SK-N-SH (cell line): ENCODE measurements at regions not wholly inside any gene's neighbourhood (a gene's known extent, or its start where the extent isn't known, plus 50 kb on each side); places are given as distances from the start of the nearest gene placed in this dataset.

Experiments used
- CTCF ChIA-PET: fragments of 300-600, 350-600 bp; formaldehyde crosslinking; extraction: SDS; loops from one replicate; lab custom pipeline; 2021; lab: Yijun Ruan, JAX
- POLR2A ChIA-PET: fragments of 350-600 bp; sonication (Branson Sonifier 250); formaldehyde crosslinking; extraction: SDS; loops from one replicate; lab custom pipeline; 2020; ENCODE audit warnings: antibody characterized with exemption, inconsistent platforms; lab: Yijun Ruan, JAX
- DNase-seq: peaks from one replicate; pipeline ENCODE4 v3.0.0; 2012
- H2AFZ ChIP-seq: fragments of 200-600 bp; sonication (generic); 2 replicates; pipeline ENCODE4 v1.8.1; 2016; ENCODE audit warnings: antibody characterized with exemption, mild to moderate bottlenecking, low read depth
- H3F3A ChIP-seq: fragments of 200-600 bp; sonication (generic); replicated peaks from 2 replicates; pipeline ENCODE3; 2016; ENCODE audit warnings: antibody characterized with exemption, mild to moderate bottlenecking; ENCODE audit not compliant: insufficient read depth
- H3K27ac ChIP-seq, 2 experiments: fragments of 200-500 bp in 1 of 2; fragments of 200-600 bp in 1 of 2; sonication (Bioruptor generic) in 1 of 2; sonication (generic), shearing (Covaris generic) in 1 of 2; 2 replicates each; pipeline versions ENCODE4 v1.5.1 to v1.6.1; 2014 to 2016; ENCODE audit warnings: low read depth in 2 of 2, inconsistent platforms in 1 of 2, low read length in 1 of 2, mild to moderate bottlenecking in 1 of 2, mixed read lengths in 1 of 2
- H3K27me3 ChIP-seq: fragments of 200-600 bp; sonication (generic), shearing (Covaris generic); 2 replicates; pipeline ENCODE4 v1.6.1; 2016; ENCODE audit warnings: mixed run types; ENCODE audit not compliant: insufficient read depth
- H3K36me3 ChIP-seq, 2 experiments: fragments of 200-500 bp in 1 of 2; fragments of 200-600 bp in 1 of 2; sonication (Bioruptor generic) in 1 of 2; sonication (generic) in 1 of 2; replicated peaks in 1 of 2; 2 replicates each; pipeline versions ENCODE3 to v1.5.1; 2014 to 2016; ENCODE audit warnings: low read length in 1 of 2, mild to moderate bottlenecking in 1 of 2; ENCODE audit not compliant: insufficient read depth in 2 of 2, control insufficient read depth in 1 of 2
- H3K4me1 ChIP-seq, 2 experiments: fragments of 200-500 bp in 1 of 2; fragments of 200-600 bp in 1 of 2; sonication (Bioruptor generic) in 1 of 2; sonication (generic), shearing (Covaris generic) in 1 of 2; 2 replicates each; pipeline versions ENCODE4 v1.5.1 to v1.6.1; 2014 to 2016; ENCODE audit warnings: low read depth in 1 of 2, low read length in 1 of 2, mixed run types in 1 of 2; ENCODE audit not compliant: insufficient read depth in 2 of 2, control insufficient read depth in 1 of 2
- H3K4me2 ChIP-seq: fragments of 200-600 bp; sonication (generic), shearing (Covaris generic); 2 replicates; pipeline ENCODE4 v1.6.1; 2017; ENCODE audit warnings: mixed run types
- H3K4me3 ChIP-seq, 2 experiments: fragments of 200-500 bp in 1 of 2; fragments of 200-600 bp in 1 of 2; sonication (Bioruptor generic) in 1 of 2; sonication (generic), shearing (Covaris generic) in 1 of 2; 2 replicates each; pipeline versions ENCODE4 v1.5.1 to v1.8.1; 2014 to 2016; ENCODE audit warnings: low read depth in 2 of 2, inconsistent platforms in 1 of 2, low read length in 1 of 2, mild to moderate bottlenecking in 1 of 2, mixed read lengths in 1 of 2, moderate library complexity in 1 of 2
- H3K79me2 ChIP-seq: fragments of 200-600 bp; sonication (generic); 2 replicates; pipeline ENCODE4 v1.8.1; 2017; ENCODE audit warnings: mild to moderate bottlenecking; ENCODE audit not compliant: insufficient read depth
- H3K9ac ChIP-seq: fragments of 200-600 bp; sonication (generic); 2 replicates; pipeline ENCODE4 v1.6.1; 2017; ENCODE audit warnings: mixed run types
- H3K9me2 ChIP-seq: fragments of 200-600 bp; sonication (generic); 2 replicates; pipeline ENCODE4 v1.6.1; 2017; ENCODE audit warnings: mixed run types
- H3K9me3 ChIP-seq: fragments of 200-600 bp; sonication (generic); 2 replicates; pipeline ENCODE4 v1.6.1; 2017; ENCODE audit warnings: mixed run types, mild to moderate bottlenecking, moderate library complexity
- H4K20me1 ChIP-seq: fragments of 200-600 bp; sonication (generic); 2 replicates; pipeline ENCODE4 v1.6.1; 2017; ENCODE audit warnings: mild to moderate bottlenecking, mixed run types; ENCODE audit not compliant: insufficient read depth
- EP300 ChIP-seq, 2 experiments: IDR thresholded peaks; 2 replicates each; pipeline versions ENCODE4 v1.4.0 to v1.6.1; 2012; ENCODE audit warnings: borderline replicate concordance in 1 of 2, low read depth in 1 of 2, low read length in 1 of 2
- FOSL2 ChIP-seq: IDR thresholded peaks from 2 replicates; pipeline ENCODE4 v1.4.0; 2012; ENCODE audit warnings: low read depth, mild to moderate bottlenecking, moderate library complexity, borderline replicate concordance
- FOXJ3 ChIP-seq: sonication (generic); formaldehyde crosslinking; IDR thresholded peaks from 2 replicates; pipeline ENCODE4 v1.5.1; 2020; ENCODE audit warnings: mild to moderate bottlenecking, missing genetic modification reagents
- GATA2 ChIP-seq: sonication (generic); formaldehyde crosslinking; IDR thresholded peaks from 2 replicates; pipeline ENCODE4 v1.5.0; 2020; ENCODE audit warnings: mild to moderate bottlenecking, missing genetic modification reagents
- MEF2A ChIP-seq: IDR thresholded peaks from 2 replicates; pipeline ENCODE4 v1.4.0; 2012; ENCODE audit warnings: low read depth, borderline replicate concordance
- MXI1 ChIP-seq: IDR thresholded peaks from 2 replicates; pipeline ENCODE4 v1.6.1; 2012; ENCODE audit warnings: mild to moderate bottlenecking, low read depth, low read length, improper control_type of control experiment
- POLR2AphosphoS5 ChIP-seq: IDR thresholded peaks from 2 replicates; pipeline ENCODE4 v1.6.1; 2012; ENCODE audit warnings: low read depth, low read length
- RCOR1 ChIP-seq: fragments of 150-350 bp; IDR thresholded peaks from 2 replicates; pipeline ENCODE4 v1.6.1; 2017; ENCODE audit warnings: antibody characterized with exemption, low read length
- RFX5 ChIP-seq: IDR thresholded peaks from 2 replicates; pipeline ENCODE4 v1.6.1; 2012; ENCODE audit warnings: mild to moderate bottlenecking, improper control_type of control experiment, low read length
- RXRA ChIP-seq: IDR thresholded peaks from 2 replicates; pipeline ENCODE4 v1.4.0; 2012; ENCODE audit warnings: low read depth, mild to moderate bottlenecking, borderline replicate concordance
- TCF12 ChIP-seq: IDR thresholded peaks from 2 replicates; pipeline ENCODE4 v1.4.0; 2012
- TEAD4 ChIP-seq: IDR thresholded peaks from 2 replicates; pipeline ENCODE4 v1.4.0; 2012; ENCODE audit warnings: mild to moderate bottlenecking, borderline replicate concordance; ENCODE audit not compliant: insufficient read depth
- WGBS: methylation state at CpG from one replicate; pipeline ENCODE4 v1.1.6; 2017; ENCODE audit warnings: low lambda C conversion rate; 5-methylcytosine and 5-hydroxymethylcytosine counted together
- TF ChIP-seq, protein P1 (sequence below): fragments of 150-350 bp; IDR thresholded peaks from 2 replicates; pipeline ENCODE4 v1.6.1; 2016; ENCODE audit warnings: mild to moderate bottlenecking, low read depth, low read length
- TF ChIP-seq, protein P2 (sequence below): IDR thresholded peaks from 2 replicates; pipeline ENCODE4 v1.6.1; 2012; ENCODE audit warnings: mild to moderate bottlenecking, low read depth, low read length, moderate library complexity

DNA sequence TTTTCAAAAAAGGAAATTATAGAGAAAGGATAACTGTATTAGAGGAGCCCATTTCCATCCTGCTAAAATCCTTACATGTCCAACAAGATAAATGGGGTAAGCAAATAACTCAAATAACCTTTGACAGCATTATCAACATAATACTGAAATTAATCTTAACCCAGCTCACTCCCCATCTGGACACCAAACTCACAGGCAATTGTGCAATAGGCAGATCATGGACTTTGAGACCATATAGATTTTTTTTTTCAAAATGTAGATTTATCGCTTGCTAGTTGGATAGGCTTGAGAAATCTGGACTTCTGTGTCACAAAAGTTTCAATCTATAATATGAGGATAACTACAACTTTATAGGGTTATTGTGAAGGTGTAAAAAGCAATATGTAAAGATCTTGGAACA, 134.4 kb upstream of the ASCC3 start:
- Histone ChIP-seq H3K27me3 (no peaks in the 10 kb centered on the region), H3K79me2 (no peaks in the 10 kb centered on the region), H3K27ac (no peak overlapping the region), H3F3A (no peaks in the 10 kb centered on the region), H3K4me3 (no peak overlapping the region), H3K9ac (no peak overlapping the region), H3K4me2 (no peak overlapping the region), H2AFZ (no peak overlapping the region), H3K36me3 (no peaks in the 10 kb centered on the region), H3K9me3 (no peaks in the 10 kb centered on the region)
- 100% methylated on average over 1 of the region's 1 CpG for WGBS
- ChIA-PET CTCF (no interaction called here), POLR2A (no interaction called here)
- TF ChIP-seq, protein P1, sequence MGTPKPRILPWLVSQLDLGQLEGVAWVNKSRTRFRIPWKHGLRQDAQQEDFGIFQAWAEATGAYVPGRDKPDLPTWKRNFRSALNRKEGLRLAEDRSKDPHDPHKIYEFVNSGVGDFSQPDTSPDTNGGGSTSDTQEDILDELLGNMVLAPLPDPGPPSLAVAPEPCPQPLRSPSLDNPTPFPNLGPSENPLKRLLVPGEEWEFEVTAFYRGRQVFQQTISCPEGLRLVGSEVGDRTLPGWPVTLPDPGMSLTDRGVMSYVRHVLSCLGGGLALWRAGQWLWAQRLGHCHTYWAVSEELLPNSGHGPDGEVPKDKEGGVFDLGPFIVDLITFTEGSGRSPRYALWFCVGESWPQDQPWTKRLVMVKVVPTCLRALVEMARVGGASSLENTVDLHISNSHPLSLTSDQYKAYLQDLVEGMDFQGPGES, result no peak
- TF ChIP-seq RXRA, result no peak
- no peak for TF ChIP-seq FOXJ3 (CRISPR knock-in tag)
- TF ChIP-seq EP300 (IDR thresholded peaks at IDR 0.05; ENCODE audit: borderline replicate concordance in 1 of 2, low read depth in 1 of 2, low read length in 1 of 2), result no peak
- no peak for TF ChIP-seq TEAD4
- TF ChIP-seq MXI1, result no peak
- no peak for TF ChIP-seq RFX5
- no peak for TF ChIP-seq GATA2 (CRISPR knock-in tag)
- no peak for TF ChIP-seq RCOR1
- TF ChIP-seq POLR2AphosphoS5, result no peak
- TF ChIP-seq, protein P2, sequence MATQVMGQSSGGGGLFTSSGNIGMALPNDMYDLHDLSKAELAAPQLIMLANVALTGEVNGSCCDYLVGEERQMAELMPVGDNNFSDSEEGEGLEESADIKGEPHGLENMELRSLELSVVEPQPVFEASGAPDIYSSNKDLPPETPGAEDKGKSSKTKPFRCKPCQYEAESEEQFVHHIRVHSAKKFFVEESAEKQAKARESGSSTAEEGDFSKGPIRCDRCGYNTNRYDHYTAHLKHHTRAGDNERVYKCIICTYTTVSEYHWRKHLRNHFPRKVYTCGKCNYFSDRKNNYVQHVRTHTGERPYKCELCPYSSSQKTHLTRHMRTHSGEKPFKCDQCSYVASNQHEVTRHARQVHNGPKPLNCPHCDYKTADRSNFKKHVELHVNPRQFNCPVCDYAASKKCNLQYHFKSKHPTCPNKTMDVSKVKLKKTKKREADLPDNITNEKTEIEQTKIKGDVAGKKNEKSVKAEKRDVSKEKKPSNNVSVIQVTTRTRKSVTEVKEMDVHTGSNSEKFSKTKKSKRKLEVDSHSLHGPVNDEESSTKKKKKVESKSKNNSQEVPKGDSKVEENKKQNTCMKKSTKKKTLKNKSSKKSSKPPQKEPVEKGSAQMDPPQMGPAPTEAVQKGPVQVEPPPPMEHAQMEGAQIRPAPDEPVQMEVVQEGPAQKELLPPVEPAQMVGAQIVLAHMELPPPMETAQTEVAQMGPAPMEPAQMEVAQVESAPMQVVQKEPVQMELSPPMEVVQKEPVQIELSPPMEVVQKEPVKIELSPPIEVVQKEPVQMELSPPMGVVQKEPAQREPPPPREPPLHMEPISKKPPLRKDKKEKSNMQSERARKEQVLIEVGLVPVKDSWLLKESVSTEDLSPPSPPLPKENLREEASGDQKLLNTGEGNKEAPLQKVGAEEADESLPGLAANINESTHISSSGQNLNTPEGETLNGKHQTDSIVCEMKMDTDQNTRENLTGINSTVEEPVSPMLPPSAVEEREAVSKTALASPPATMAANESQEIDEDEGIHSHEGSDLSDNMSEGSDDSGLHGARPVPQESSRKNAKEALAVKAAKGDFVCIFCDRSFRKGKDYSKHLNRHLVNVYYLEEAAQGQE, result no peak
- TF ChIP-seq, all 33 proteins: peak for 0
- Histone ChIP-seq H3K4me1 (no peaks in the 10 kb centered on the region), H3K9me2 (no peaks in the 10 kb centered on the region), H4K20me1 (no peaks in the 10 kb centered on the region)
- DNase-seq, result no peak

DNA sequence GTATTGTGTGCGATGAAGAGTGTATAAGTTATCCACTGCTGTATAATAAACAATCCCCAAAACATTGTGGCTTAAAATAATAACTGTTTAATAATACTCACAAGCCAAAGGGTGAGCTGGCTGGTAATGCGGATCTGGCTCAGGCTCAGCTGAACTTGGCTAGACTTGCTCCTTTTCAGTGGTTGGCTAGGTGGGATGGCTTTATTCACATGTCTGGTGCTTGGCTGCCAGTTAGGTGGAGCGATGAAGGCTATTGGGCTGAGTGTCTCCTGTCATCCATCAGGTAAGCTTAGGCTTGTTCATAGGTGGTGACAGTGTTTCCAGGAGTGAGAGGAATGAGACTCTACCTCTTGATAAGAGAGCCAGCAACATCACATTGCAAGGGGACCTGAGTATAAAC, 135.0 kb upstream of the ASCC3 start:
- no peak for TF ChIP-seq MEF2A
- no peak for TF ChIP-seq FOSL2
- no peak for TF ChIP-seq TCF12
- TF ChIP-seq, all 33 proteins: peak for 0
- Histone ChIP-seq H3K4me3 (no peak overlapping the region), H3K27me3 (no peaks in the 10 kb centered on the region), H3K79me2 (no peaks in the 10 kb centered on the region), H3K9me3 (no peaks in the 10 kb centered on the region), H3F3A (no peaks in the 10 kb centered on the region), H3K4me1 (no peaks in the 10 kb centered on the region), H3K4me2 (no peak overlapping the region), H3K36me3 (no peaks in the 10 kb centered on the region), H3K9me2 (no peaks in the 10 kb centered on the region), H2AFZ (no peak overlapping the region), H4K20me1 (no peaks in the 10 kb centered on the region), H3K27ac (no peak overlapping the region), H3K9ac (no peak overlapping the region)
- ChIA-PET POLR2A (no interaction called here), CTCF (no interaction called here)
- no peak for DNase-seq
- 39% methylated on average over 3 of the region's 3 CpGs for WGBS
